ENCODE measurements at regions not wholly inside any gene's neighbourhood (a gene's known extent, or its start where the extent isn't known, plus 50 kb on each side); places are given as distances from the start of the nearest gene placed in this dataset.

GRCh38 chr11:19565639-19566038, 147.0 kb upstream of the NAV2 start:
- TF ChIP-seq POLR2A (IDR thresholded peaks at IDR 0.05) (no peak), EP300 (IDR thresholded peaks at IDR 0.05) (no peak), POLR2AphosphoS5 (IDR thresholded peaks at IDR 0.05) (no peak)
- TF ChIP-seq, protein P1, sequence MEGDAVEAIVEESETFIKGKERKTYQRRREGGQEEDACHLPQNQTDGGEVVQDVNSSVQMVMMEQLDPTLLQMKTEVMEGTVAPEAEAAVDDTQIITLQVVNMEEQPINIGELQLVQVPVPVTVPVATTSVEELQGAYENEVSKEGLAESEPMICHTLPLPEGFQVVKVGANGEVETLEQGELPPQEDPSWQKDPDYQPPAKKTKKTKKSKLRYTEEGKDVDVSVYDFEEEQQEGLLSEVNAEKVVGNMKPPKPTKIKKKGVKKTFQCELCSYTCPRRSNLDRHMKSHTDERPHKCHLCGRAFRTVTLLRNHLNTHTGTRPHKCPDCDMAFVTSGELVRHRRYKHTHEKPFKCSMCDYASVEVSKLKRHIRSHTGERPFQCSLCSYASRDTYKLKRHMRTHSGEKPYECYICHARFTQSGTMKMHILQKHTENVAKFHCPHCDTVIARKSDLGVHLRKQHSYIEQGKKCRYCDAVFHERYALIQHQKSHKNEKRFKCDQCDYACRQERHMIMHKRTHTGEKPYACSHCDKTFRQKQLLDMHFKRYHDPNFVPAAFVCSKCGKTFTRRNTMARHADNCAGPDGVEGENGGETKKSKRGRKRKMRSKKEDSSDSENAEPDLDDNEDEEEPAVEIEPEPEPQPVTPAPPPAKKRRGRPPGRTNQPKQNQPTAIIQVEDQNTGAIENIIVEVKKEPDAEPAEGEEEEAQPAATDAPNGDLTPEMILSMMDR (IDR thresholded peaks at IDR 0.05): no peak
- no peak for DNase-seq
- ATAC-seq (ENCODE audit: low FRiP score in 2 of 2): no peak
- Histone ChIP-seq H3K4me1 (peaks cover 0 to 8% (median 6%) of the 10 kb centered on the region in 4 donors), H3K27me3 (no peaks in the 10 kb centered on the region), H3K4me3 (no peak overlapping the region), H3K27ac (no peak overlapping the region), H3K36me3 (no peaks in the 10 kb centered on the region), H3K9me3 (no peaks in the 10 kb centered on the region)
- 95% methylated on average over 7 of the region's 7 CpGs for WGBS, 2 donors

- H3K27ac ChIP-seq: no peak overlapping the region
- 92 to 93% methylated on average over 4 of the region's 4 CpGs for WGBS, 2 donors
- no peaks in the 10 kb centered on the region for H3K36me3 ChIP-seq
- DNase-seq (no peak), ATAC-seq (ENCODE audit: low FRiP score in 2 of 2) (no peak)
- no peaks in the 10 kb centered on the region for H3K9me3 ChIP-seq
- H3K27me3 ChIP-seq: no peaks in the 10 kb centered on the region
- TF ChIP-seq EP300 (IDR thresholded peaks at IDR 0.05) (no peak), POLR2A (IDR thresholded peaks at IDR 0.05) (no peak), POLR2AphosphoS5 (IDR thresholded peaks at IDR 0.05) (no peak)
- TF ChIP-seq, protein P1 (IDR thresholded peaks at IDR 0.05): no peak
- no peak overlapping the region for H3K4me3 ChIP-seq
- H3K4me1 ChIP-seq: peaks cover 5 to 18% (median 6%) of the 10 kb centered on the region in 4 donors
Observed at GRCh38 chr11:19562156-19562555, 150.5 kb upstream of the NAV2 start.

DNA sequence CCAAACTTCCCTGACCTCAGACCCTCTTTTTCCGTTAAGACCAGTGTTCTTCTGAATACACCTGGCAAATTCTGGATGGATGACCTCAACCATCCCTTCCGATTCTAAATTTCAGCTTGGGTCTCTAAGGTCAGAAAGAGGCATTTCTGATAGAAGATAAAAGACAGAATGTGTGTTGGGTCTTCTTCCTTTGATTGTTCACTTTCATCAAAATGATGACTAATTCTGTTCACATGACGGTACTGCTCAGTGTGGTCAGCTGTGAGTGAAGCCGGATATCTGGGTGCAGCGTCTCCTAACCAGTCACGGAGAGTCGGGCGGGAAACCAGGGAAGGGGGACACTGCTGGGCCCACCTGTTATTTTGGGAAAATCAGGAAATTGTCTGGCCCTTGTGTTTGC, 151.6 kb upstream of the NAV2 start:
- DNase-seq: no peak
- no peaks in the 10 kb centered on the region for H3K36me3 ChIP-seq
- no peak overlapping the region for H3K27ac ChIP-seq
- 88 to 91% methylated on average over 8 of the region's 8 CpGs for WGBS, 2 donors
- no peaks in the 10 kb centered on the region for H3K27me3 ChIP-seq
- no peak overlapping the region for H3K4me3 ChIP-seq
- H3K4me1 ChIP-seq: peaks cover 5 to 18% (median 6%) of the 10 kb centered on the region in 4 donors
- TF ChIP-seq POLR2A (IDR thresholded peaks at IDR 0.05): no peak
- no peak for TF ChIP-seq POLR2AphosphoS5 (IDR thresholded peaks at IDR 0.05)
- no peak for TF ChIP-seq EP300 (IDR thresholded peaks at IDR 0.05)
- TF ChIP-seq, protein P1 (IDR thresholded peaks at IDR 0.05): no peak
- no peak for ATAC-seq (ENCODE audit: low FRiP score in 2 of 2)
- H3K9me3 ChIP-seq: no peaks in the 10 kb centered on the region

- no peak for TF ChIP-seq POLR2A (IDR thresholded peaks at IDR 0.05)
- DNase-seq (no peak), ATAC-seq (ENCODE audit: low FRiP score in 2 of 2) (no peak)
- no peak overlapping the region for H3K27ac ChIP-seq
- no peak overlapping the region for H3K4me3 ChIP-seq
- H3K9me3 ChIP-seq: no peaks in the 10 kb centered on the region
- H3K4me1 ChIP-seq: peaks cover 5 to 18% (median 6%) of the 10 kb centered on the region in 4 donors
- no peaks in the 10 kb centered on the region for H3K27me3 ChIP-seq
- 70 to 75% methylated on average over 5 of the region's 5 CpGs for WGBS, 2 donors
- H3K36me3 ChIP-seq: no peaks in the 10 kb centered on the region
Observed at GRCh38 chr11:19560156-19560555, 152.5 kb upstream of the NAV2 start.

GRCh38 chr11:19559746-19560145, 152.9 kb upstream of the NAV2 start:
- ATAC-seq (ENCODE audit: low FRiP score in 2 of 2): no peak
- H3K27me3 ChIP-seq: no peaks in the 10 kb centered on the region
- no peak overlapping the region for H3K27ac ChIP-seq
- no peaks in the 10 kb centered on the region for H3K9me3 ChIP-seq
- peaks cover 5 to 18% (median 6%) of the 10 kb centered on the region in 4 donors for H3K4me1 ChIP-seq
- TF ChIP-seq, protein P1 (IDR thresholded peaks at IDR 0.05): no peak
- TF ChIP-seq EP300 (IDR thresholded peaks at IDR 0.05) (no peak), POLR2AphosphoS5 (IDR thresholded peaks at IDR 0.05) (no peak), POLR2A (IDR thresholded peaks at IDR 0.05) (no peak)
- no peaks in the 10 kb centered on the region for H3K36me3 ChIP-seq
- 76 to 81% methylated on average over 6 of the region's 6 CpGs for WGBS, 2 donors
- H3K4me3 ChIP-seq: no peak overlapping the region
- no peak for DNase-seq

Data from upper lobe of left lung (tissue), 6 donors.